ENCODE measurements at regions not wholly inside any gene's neighbourhood (a gene's known extent, or its start where the extent isn't known, plus 50 kb on each side); places are given as distances from the start of the nearest gene placed in this dataset.

DNA sequence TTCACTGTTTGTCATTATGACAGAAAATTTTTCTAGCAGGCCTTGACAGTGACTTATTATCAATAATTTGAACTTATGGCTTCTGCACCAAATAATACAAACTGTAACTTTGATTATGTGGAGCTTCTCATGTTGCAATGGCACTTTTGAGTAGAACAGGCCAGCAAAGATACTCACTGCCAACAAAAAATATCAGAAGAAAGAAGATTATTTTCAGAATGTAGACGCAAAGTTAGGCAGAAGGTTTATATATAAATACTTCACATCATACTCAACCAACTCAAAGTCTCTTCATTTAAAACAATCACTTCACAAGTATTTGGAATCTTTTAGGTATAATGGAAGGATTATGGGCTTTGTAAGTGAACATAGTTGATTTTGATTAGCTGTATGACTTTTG lies 893.0 kb downstream of the ROBO2 start:
- TF ChIP-seq EZH2phosphoT487 (IDR thresholded peaks at IDR 0.05; ENCODE audit: insufficient read depth, low read depth) (no peak), EZH2 (IDR thresholded peaks at IDR 0.05; ENCODE audit: insufficient read depth, poor library complexity, severe bottlenecking) (no peak)

All from GM23248 (cell line).